ENCODE measurements at regions not wholly inside any gene's neighbourhood (a gene's known extent, or its start where the extent isn't known, plus 50 kb on each side); places are given as distances from the start of the nearest gene placed in this dataset.
"Not testable (repeated sequence)": the region's sequence is repeated elsewhere in the genome, so short reads cannot be mapped to it uniquely, and the experiment has no call there.

DNA sequence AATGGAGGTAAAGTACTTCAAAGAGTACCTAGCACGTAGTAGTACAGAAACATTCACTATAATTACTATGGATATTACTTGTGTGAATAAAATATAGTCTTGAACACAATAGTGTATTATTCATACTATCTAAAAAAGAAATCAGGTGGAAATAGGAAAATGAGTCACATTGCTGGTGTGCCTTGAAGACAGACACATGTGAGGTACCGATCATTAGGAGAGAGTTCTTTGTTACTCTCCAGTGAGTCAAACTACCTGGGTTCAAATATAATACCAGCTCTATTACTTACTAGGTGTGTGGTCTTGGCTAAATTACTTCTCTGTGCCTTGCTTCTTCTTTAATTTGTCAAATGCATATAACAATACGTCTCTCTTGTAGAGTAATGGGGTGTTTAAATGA is 50.8 kb upstream of the BEND6 start:
- no peak for DNase-seq

DNA sequence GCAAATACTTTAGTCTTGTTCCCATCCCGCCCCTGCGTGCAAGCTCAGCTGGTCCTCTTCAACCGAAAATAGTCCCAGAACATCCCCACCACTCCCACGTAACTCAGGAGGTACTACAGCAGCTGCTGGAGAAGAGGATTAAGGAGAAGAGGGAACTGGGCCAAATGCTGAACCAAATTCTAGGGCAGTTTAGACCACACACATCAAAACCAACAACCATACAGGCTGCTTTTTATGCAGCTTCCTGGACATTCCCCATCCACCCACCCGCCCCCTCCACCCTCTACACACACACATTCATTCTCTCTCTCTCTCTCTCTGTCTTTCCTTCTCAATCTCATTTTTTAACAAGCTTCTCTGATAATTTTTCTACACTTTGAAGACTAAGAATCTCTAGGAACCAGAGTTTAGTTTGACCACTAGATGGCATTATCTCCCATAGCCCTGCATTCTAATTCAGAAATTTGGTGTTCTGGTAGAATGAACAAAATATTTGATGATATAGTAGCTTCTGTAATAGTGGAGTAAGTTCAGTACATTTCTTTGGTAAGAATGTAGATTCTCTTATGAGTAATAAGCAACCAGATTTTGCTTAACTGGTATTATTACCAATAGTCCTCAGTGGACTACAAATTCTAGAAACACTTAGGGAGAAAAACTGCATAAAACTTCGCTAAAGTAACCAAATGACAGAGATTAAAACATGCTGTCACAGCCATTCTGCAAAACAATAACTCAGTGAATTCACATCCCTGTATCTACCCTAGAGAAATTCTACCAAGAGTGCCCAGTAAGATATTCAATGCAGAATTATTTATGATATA is 52.1 kb upstream of the BEND6 start:
- DNase-seq = peak; percentile 1

GRCh38 chr6:56900784-56901183 is 54.1 kb upstream of the BEND6 start:
- no peak for DNase-seq

GRCh38 chr6:56899753-56900152 is 55.2 kb upstream of the BEND6 start:
- DNase-seq = no peak

DNA sequence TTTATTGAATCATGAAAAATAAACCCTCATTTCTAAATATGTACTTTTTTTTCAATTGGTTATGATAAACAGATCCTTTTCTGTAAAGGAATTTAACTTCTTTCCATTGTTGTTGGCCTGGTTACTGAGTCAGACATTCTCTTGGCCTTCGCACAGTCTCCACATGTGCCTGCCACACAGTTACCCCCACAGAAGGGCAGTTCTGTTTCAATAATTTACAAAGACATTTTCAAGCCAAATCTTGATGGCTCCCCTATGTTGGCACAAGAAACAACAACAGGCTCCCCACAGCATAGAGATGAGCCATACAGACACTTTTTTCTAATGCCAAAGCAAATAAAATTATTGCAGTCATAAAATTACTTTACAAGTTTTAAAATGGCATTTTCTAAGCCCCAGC is 55.6 kb upstream of the BEND6 start:
- no peak for DNase-seq

GRCh38 chr6:56897789-56898529 is 56.9 kb upstream of the BEND6 start:
- no peak for DNase-seq

- DNase-seq = no peak
These were observed 63.2 kb upstream of the BEND6 start for GRCh38 chr6:56891754-56892153.

DNA sequence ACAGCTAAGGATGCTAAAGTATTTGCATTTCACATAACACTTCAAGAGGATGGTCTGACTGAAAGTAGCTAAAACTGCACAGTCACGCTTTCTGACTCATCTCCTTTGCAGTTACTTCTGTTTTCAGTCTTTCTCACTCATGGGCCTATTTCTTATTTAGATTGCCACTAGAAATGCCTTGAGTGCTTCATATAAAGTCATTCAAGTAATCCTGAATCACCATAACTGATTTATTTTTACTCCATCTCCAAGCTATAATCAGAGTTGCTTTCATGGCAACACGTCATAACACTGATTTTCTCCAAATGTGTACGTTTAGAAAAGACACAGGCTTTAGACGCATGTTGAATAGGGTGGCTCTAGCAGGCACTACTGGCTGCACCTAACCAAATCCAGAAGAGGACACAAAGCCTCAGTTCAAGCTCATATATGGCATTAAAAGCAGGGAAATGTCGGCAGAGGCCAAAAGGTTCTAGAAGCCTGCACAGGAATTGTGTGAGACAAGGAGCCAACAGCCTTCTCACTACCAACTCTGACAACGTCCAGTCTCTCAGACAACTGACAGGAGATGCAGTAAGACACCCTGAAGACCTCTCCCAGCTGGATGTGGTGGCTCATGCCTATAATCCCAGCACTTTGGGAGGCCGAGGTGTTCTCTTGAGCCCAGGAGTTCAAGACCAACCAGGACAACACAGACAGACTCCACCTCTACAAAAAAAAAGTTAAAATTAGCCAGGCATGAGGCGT is 64.1 kb upstream of the BEND6 start:
- DNase-seq = no peak

DNA sequence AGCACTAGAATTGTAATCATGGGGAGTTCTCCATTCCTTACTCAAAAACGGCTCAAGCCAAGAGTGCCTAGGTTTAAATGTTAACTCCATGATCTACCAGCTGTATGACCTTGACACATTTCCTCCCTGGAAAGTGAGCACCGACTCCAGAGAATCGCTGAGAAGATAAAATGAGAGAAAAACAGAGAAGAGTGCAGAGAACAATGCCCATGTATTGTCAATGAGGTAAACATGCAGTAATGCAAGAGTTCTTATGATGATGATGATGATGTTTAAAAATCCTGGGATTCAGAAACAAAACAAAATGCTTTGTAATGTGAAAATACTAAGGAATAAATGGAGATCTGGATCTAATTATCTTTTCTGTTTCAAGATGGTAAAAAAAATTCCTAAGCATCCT is 64.8 kb upstream of the BEND6 start:
- no peak for DNase-seq

DNA sequence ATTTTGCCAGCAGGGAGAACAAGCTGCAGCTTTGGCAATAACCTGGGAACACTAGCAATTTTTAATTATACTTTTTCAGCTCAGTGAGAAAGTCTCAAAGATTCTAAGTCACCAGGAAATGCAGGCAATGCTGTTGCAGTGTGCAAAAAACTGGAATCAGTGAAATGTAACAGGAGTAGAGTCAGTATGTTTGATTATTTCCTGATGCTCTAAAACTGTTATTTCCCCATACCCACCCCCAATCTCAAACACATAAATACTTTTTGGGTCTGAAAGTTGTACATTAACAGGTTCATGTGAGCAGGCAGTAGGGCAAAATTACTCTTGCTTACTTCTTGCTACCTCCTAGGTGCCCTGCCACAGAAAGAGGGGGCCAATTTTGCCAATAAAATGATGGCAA is 65.4 kb upstream of the BEND6 start:
- no peak for DNase-seq

GRCh38 chr6:56888687-56889086 is 66.2 kb upstream of the BEND6 start:
- DNase-seq = no peak

GRCh38 chr6:56887086-56887485 is 67.8 kb upstream of the BEND6 start:
- DNase-seq = no peak

DNA sequence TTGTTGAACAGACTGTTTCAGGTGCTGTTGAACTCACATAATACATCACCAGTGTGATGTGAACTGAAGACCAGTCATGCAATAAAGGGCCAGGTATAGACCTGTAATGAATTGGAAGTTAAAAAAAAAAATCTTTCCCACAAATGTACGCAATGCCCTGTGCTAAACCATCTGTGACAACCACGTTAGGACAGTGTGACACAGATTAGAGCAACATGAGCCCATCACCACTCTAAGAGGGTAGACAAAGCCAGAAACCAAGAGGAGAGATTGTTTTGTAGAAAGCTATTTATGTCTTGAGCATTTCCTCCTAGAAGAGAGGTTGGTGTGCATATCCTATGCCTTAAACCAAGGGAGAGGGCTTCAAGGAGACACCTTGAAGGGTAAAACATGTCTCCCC is 77.0 kb upstream of the BEND6 start:
- DNase-seq = no peak

GRCh38 chr6:56875961-56876360 is 78.9 kb upstream of the BEND6 start:
- DNase-seq = no peak

DNA sequence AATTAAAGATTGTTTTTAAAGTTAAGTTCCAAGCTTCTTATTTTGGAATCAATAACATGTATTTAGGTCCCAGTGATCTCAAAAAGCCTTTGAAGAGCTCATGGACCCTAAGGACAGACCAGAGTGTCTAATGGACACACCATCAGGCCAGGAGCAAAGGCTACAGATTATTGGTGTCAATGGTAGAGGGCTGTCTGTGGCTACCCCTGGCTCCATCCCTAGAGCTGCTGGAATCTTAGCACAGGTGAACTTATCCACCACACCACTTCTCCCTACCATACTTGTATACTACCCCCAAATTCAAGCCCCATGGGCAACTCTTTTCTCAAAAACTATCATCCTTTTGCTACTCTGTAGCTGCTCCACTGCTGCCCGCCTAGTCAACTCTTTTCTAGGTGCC is 79.4 kb upstream of the BEND6 start:
- DNase-seq = no peak

- DNase-seq = no peak
These were observed 80.6 kb upstream of the BEND6 start for GRCh38 chr6:56874328-56874727.

DNA sequence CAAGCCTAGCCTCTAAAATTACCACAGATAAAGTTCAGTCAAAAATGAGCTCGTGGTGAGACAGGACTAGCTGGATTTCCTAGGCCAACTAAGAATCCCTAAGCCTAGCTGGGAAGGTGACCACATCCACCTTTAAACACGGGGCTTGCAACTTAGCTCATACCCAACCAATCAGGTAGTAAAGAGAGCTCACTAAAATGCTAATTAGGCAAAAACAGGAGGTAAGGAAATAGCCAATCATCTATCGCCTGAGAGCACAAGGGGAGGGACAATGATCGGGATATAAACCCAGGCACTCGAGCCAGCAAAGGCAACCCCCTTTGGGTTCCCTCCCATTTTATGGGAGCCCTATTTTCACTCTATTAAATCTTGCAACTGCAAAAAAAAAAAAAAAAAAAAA is 84.9 kb upstream of the BEND6 start:
- DNase-seq = not testable (repeated sequence)

GRCh38 chr6:56869346-56869745 is 85.6 kb upstream of the BEND6 start:
- no peak for DNase-seq

GRCh38 chr6:56868687-56869086 is 86.2 kb upstream of the BEND6 start:
- DNase-seq = no peak

DNA sequence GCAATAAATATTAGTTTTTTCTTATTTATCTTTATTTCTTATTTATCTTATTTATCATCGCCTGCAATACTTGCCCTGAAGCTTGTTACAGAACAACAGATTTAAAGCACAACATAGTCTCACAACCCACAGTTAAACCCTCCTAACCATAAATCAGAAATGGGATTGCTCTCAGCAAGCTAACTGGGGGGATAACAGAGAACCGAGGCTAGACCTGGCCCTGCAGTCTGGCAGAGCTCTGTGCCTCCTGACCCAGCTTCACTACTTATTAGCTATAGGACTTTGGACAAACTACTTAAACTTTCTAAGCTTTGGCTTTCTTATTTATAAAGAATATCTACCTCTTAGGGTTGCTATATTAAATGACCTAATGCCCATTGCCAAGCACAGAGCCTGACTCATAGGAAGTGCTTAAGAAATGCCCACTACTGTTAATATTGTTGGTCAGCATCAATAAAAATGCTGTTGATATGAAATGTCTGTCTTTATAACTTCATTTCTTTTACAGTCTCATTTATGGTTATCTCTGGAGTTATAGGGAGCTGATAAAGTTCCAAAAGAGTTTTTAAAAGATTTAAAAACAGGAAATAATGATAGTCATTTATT is 87.9 kb upstream of the BEND6 start:
- DNase-seq = no peak

DNA sequence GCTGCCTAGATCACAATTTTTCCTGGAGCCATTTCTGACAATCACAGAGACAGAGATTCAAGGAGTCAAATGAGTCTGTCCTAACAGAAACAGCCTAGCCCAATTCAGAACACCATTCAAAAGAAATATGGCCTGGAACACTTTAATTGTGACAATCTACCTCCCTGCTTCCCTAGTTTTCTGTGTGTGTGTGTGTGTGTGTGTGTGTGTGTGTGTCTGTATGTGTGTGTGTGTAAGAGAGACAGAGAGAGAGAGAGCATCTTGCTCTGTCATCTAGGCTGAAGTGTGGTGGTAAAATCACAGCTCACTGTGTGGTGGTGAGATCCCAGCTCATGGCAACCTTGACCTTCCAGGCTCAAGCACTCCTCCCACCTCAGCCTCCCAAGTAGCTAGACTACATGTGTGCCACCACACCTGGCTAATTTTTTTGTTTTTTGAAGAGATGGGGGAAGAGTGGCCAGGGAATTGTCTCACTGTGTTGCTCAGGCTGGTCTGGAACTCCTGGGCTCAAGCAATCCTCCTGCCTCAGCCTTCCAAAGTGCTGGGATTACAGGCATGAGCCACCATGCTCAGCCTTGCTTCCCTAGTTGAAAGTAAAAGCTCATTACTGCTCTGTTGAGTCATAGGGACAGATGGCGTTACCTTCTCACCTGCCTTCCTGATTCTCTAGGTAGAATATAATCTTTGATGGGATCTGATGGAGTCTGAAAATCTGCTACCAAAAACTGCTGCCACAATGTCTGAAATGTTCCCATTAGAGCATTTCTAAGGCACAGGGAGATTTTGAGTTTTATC is 89.6 kb upstream of the BEND6 start:
- no peak for DNase-seq

- no peak for DNase-seq
These were observed 90.7 kb upstream of the BEND6 start for GRCh38 chr6:56864171-56864616.
